GM23338 (cell line): ENCODE measurements at regions not wholly inside any gene's neighbourhood (a gene's known extent, or its start where the extent isn't known, plus 50 kb on each side); places are given as distances from the start of the nearest gene placed in this dataset.
A peak's percentile ranks its signal among the peaks of the same experiment; 100 is the strongest.

Experiments
- ATAC-seq: fragments of 200-7000 bp; cut with Tn5 transposase; 3 replicates; pipeline ENCODE4 v1.9.1; 2020
- DNase-seq: peaks from one replicate; pipeline ENCODE4 v3.0.0-alpha.2; 2015; ENCODE audit warnings: low spot score
- H2AFZ ChIP-seq: fragments of 200-600 bp; sonication (generic); 2 replicates; pipeline ENCODE4 v1.8.0; 2016; ENCODE audit warnings: antibody characterized with exemption, mild to moderate bottlenecking, moderate library complexity
- H3F3A ChIP-seq: fragments of 200-600 bp; sonication (generic); replicated peaks from 2 replicates; pipeline ENCODE4 v1.8.0; 2017; ENCODE audit warnings: antibody characterized with exemption, mixed run types, low read depth
- H3K27ac ChIP-seq: fragments of 200-600 bp; sonication (generic); 2 replicates; pipeline ENCODE4 v1.6.1; 2016; ENCODE audit warnings: low read depth
- H3K27me3 ChIP-seq: fragments of 200-600 bp; sonication (generic); 2 replicates; pipeline ENCODE4 v1.8.0; 2016; ENCODE audit warnings: mild to moderate bottlenecking, mixed run types, moderate library complexity; ENCODE audit not compliant: insufficient read depth
- H3K36me3 ChIP-seq: fragments of 200-600 bp; sonication (generic); 2 replicates; pipeline ENCODE4 v1.8.0; 2016; ENCODE audit warnings: mild to moderate bottlenecking; ENCODE audit not compliant: insufficient read depth
- H3K4me1 ChIP-seq: fragments of 200-600 bp; sonication (generic); 2 replicates; pipeline ENCODE4 v1.8.0; 2016; ENCODE audit warnings: mild to moderate bottlenecking, moderate library complexity; ENCODE audit not compliant: insufficient read depth
- H3K4me2 ChIP-seq: fragments of 200-600 bp; sonication (generic); 2 replicates; pipeline ENCODE4 v1.7.1; 2017; ENCODE audit warnings: mixed run types
- H3K4me3 ChIP-seq: fragments of 200-600 bp; sonication (generic); 2 replicates; pipeline ENCODE4 v1.6.1; 2016; ENCODE audit warnings: mixed run types
- H3K79me2 ChIP-seq: fragments of 200-600 bp; sonication (generic); replicated peaks from 2 replicates; pipeline ENCODE4 v1.8.0; 2017; ENCODE audit warnings: mild to moderate bottlenecking; ENCODE audit not compliant: insufficient read depth
- H3K9me2 ChIP-seq: fragments of 200-600 bp; sonication (generic); 2 replicates; pipeline ENCODE4 v1.8.0; 2017; ENCODE audit not compliant: insufficient read depth
- H4K20me1 ChIP-seq: fragments of 200-600 bp; sonication (generic); replicated peaks from 2 replicates; pipeline ENCODE4 v1.8.0; 2017; ENCODE audit warnings: mild to moderate bottlenecking; ENCODE audit not compliant: insufficient read depth
- H3K27ac Mint-ChIP-seq: 2 replicates; pipeline ENCODE4 v1.8.0; 2020; ENCODE audit warnings: inconsistent platforms, mild to moderate bottlenecking, moderate library complexity, mixed read lengths
- H3K27me3 Mint-ChIP-seq: 3 replicates; pipeline ENCODE4 v1.8.0; 2022; ENCODE audit warnings: low read depth, mild to moderate bottlenecking, moderate library complexity, mixed read lengths, inconsistent platforms; ENCODE audit not compliant: insufficient read depth, poor library complexity
- H3K36me3 Mint-ChIP-seq: 3 replicates; pipeline ENCODE4 v1.8.0; 2021; ENCODE audit warnings: low read depth, mild to moderate bottlenecking, inconsistent platforms, moderate library complexity, mixed read lengths
- H3K4me1 Mint-ChIP-seq: 3 replicates; pipeline ENCODE4 v1.8.0; 2020; ENCODE audit warnings: mild to moderate bottlenecking, inconsistent platforms, mixed read lengths
- H3K4me3 Mint-ChIP-seq: 3 replicates; pipeline ENCODE4 v1.8.0; 2021; ENCODE audit warnings: moderate library complexity, mild to moderate bottlenecking, inconsistent platforms, mixed read lengths
- H3K9me3 Mint-ChIP-seq: 3 replicates; pipeline ENCODE4 v1.8.0; 2020; ENCODE audit warnings: moderate library complexity, mild to moderate bottlenecking, inconsistent platforms, mixed read lengths
- CTCF ChIP-seq, 2 experiments: fragments of 200-600 bp in 1 of 2; sonication (generic) in 1 of 2; conservative IDR thresholded peaks; 2 replicates each; pipeline versions ENCODE4 v1.5.1 to v1.6.1; 2016 to 2017; ENCODE audit warnings: antibody characterized with exemption in 2 of 2, low read depth in 2 of 2, mild to moderate bottlenecking in 2 of 2, moderate library complexity in 1 of 2
- EZH2phosphoT487 ChIP-seq: fragments of 200-600 bp; sonication (generic); IDR thresholded peaks from one replicate; pipeline ENCODE4 v1.8.1; 2018; ENCODE audit warnings: antibody characterized with exemption; ENCODE audit not compliant: unreplicated experiment
- NANOG ChIP-seq: IDR thresholded peaks from 2 replicates; pipeline ENCODE4 v1.6.1; 2016; ENCODE audit warnings: antibody characterized with exemption, borderline replicate concordance
- POLR2AphosphoS5 ChIP-seq: IDR thresholded peaks from 2 replicates; pipeline ENCODE4 v1.6.1; 2016; ENCODE audit warnings: antibody characterized with exemption, low read depth
- TF ChIP-seq, protein P1 (sequence below): IDR thresholded peaks from one replicate; pipeline ENCODE4 v1.6.1; 2018; ENCODE audit warnings: antibody characterized with exemption; ENCODE audit not compliant: unreplicated experiment
- TF ChIP-seq, protein P2 (sequence below): fragments of 250-450 bp; sonication (Bioruptor Pico); IDR thresholded peaks from 2 replicates; pipeline ENCODE4 v1.5.0; 2020; ENCODE audit warnings: mild to moderate bottlenecking, moderate library complexity

DNA sequence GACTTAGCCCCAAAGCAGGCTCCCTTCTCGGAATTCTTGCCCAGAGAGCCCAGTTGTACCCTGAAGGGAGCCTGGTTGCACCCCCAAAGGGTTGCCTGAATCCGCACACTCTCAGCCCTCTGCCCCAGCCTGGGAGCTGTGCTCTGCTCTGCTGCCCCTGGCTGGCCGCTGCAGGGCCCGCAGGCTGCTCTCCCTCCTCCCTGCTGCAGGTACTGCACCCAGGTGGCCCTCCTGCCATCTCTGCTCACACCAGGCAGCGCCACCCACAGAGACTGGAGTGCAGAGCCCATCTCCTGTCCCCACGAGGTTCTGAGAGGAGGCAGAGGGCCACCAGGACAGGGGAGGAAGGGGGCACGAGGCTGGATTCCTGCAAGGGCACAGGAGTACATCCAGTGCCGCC, 134.2 kb upstream of the NSMCE3 start:
- H3F3A ChIP-seq: no peaks in the 10 kb centered on the region
- Mint-ChIP-seq H3K9me3 (no peaks in the 10 kb centered on the region), H3K27me3 (peaks cover 11% of the 10 kb centered on the region), H3K4me3 (no peak overlapping the region), H3K36me3 (no peaks in the 10 kb centered on the region), H3K4me1 (peaks cover 50% of the 10 kb centered on the region), H3K27ac (no peak overlapping the region)
- peak; percentile 96 for ATAC-seq
- H4K20me1 ChIP-seq: no peaks in the 10 kb centered on the region
- H3K79me2 ChIP-seq: no peaks in the 10 kb centered on the region
- H3K27ac ChIP-seq: no peak overlapping the region
- TF ChIP-seq CTCF (conservative IDR thresholded peaks at IDR 0.05; ENCODE audit: low read depth in 2 of 2): peak; percentile 40 to 70; a peak in 3 of 4 replicates
- TF ChIP-seq, protein P1, sequence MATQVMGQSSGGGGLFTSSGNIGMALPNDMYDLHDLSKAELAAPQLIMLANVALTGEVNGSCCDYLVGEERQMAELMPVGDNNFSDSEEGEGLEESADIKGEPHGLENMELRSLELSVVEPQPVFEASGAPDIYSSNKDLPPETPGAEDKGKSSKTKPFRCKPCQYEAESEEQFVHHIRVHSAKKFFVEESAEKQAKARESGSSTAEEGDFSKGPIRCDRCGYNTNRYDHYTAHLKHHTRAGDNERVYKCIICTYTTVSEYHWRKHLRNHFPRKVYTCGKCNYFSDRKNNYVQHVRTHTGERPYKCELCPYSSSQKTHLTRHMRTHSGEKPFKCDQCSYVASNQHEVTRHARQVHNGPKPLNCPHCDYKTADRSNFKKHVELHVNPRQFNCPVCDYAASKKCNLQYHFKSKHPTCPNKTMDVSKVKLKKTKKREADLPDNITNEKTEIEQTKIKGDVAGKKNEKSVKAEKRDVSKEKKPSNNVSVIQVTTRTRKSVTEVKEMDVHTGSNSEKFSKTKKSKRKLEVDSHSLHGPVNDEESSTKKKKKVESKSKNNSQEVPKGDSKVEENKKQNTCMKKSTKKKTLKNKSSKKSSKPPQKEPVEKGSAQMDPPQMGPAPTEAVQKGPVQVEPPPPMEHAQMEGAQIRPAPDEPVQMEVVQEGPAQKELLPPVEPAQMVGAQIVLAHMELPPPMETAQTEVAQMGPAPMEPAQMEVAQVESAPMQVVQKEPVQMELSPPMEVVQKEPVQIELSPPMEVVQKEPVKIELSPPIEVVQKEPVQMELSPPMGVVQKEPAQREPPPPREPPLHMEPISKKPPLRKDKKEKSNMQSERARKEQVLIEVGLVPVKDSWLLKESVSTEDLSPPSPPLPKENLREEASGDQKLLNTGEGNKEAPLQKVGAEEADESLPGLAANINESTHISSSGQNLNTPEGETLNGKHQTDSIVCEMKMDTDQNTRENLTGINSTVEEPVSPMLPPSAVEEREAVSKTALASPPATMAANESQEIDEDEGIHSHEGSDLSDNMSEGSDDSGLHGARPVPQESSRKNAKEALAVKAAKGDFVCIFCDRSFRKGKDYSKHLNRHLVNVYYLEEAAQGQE: no peak
- peaks cover 45% of the 10 kb centered on the region for H3K4me1 ChIP-seq
- H3K9me2 ChIP-seq: no peaks in the 10 kb centered on the region
- H3K36me3 ChIP-seq: no peaks in the 10 kb centered on the region
- H2AFZ ChIP-seq: no peak overlapping the region
- H3K27me3 ChIP-seq: no peaks in the 10 kb centered on the region
- H3K4me2 ChIP-seq: peak overlapping the region; percentile 37; the same call in 1 of the 2 replicates
- DNase-seq: peak; percentile 74
- H3K4me3 ChIP-seq: no peak overlapping the region

GRCh38 chr15:29401644-29402043, 132.0 kb upstream of the NSMCE3 start:
- Mint-ChIP-seq H3K27ac (no peak overlapping the region), H3K9me3 (no peaks in the 10 kb centered on the region), H3K4me1 (peaks cover 56% of the 10 kb centered on the region), H3K27me3 (peaks cover 11% of the 10 kb centered on the region), H3K36me3 (no peaks in the 10 kb centered on the region), H3K4me3 (no peak overlapping the region)
- H3K9me2 ChIP-seq: no peaks in the 10 kb centered on the region
- no peaks in the 10 kb centered on the region for H3K27me3 ChIP-seq
- H3K4me1 ChIP-seq: peaks cover 47% of the 10 kb centered on the region
- no peak overlapping the region for H2AFZ ChIP-seq
- peak overlapping the region; percentile 35; the same call in 1 of the 2 replicates for H3K27ac ChIP-seq
- H3K79me2 ChIP-seq: no peaks in the 10 kb centered on the region
- no peak overlapping the region for H3K4me3 ChIP-seq
- no peak for ATAC-seq
- peak overlapping the region; percentile 56 for H3K4me2 ChIP-seq
- H4K20me1 ChIP-seq: no peaks in the 10 kb centered on the region
- no peaks in the 10 kb centered on the region for H3F3A ChIP-seq
- no peaks in the 10 kb centered on the region for H3K36me3 ChIP-seq
- no peak for DNase-seq
- TF ChIP-seq, protein P2, sequence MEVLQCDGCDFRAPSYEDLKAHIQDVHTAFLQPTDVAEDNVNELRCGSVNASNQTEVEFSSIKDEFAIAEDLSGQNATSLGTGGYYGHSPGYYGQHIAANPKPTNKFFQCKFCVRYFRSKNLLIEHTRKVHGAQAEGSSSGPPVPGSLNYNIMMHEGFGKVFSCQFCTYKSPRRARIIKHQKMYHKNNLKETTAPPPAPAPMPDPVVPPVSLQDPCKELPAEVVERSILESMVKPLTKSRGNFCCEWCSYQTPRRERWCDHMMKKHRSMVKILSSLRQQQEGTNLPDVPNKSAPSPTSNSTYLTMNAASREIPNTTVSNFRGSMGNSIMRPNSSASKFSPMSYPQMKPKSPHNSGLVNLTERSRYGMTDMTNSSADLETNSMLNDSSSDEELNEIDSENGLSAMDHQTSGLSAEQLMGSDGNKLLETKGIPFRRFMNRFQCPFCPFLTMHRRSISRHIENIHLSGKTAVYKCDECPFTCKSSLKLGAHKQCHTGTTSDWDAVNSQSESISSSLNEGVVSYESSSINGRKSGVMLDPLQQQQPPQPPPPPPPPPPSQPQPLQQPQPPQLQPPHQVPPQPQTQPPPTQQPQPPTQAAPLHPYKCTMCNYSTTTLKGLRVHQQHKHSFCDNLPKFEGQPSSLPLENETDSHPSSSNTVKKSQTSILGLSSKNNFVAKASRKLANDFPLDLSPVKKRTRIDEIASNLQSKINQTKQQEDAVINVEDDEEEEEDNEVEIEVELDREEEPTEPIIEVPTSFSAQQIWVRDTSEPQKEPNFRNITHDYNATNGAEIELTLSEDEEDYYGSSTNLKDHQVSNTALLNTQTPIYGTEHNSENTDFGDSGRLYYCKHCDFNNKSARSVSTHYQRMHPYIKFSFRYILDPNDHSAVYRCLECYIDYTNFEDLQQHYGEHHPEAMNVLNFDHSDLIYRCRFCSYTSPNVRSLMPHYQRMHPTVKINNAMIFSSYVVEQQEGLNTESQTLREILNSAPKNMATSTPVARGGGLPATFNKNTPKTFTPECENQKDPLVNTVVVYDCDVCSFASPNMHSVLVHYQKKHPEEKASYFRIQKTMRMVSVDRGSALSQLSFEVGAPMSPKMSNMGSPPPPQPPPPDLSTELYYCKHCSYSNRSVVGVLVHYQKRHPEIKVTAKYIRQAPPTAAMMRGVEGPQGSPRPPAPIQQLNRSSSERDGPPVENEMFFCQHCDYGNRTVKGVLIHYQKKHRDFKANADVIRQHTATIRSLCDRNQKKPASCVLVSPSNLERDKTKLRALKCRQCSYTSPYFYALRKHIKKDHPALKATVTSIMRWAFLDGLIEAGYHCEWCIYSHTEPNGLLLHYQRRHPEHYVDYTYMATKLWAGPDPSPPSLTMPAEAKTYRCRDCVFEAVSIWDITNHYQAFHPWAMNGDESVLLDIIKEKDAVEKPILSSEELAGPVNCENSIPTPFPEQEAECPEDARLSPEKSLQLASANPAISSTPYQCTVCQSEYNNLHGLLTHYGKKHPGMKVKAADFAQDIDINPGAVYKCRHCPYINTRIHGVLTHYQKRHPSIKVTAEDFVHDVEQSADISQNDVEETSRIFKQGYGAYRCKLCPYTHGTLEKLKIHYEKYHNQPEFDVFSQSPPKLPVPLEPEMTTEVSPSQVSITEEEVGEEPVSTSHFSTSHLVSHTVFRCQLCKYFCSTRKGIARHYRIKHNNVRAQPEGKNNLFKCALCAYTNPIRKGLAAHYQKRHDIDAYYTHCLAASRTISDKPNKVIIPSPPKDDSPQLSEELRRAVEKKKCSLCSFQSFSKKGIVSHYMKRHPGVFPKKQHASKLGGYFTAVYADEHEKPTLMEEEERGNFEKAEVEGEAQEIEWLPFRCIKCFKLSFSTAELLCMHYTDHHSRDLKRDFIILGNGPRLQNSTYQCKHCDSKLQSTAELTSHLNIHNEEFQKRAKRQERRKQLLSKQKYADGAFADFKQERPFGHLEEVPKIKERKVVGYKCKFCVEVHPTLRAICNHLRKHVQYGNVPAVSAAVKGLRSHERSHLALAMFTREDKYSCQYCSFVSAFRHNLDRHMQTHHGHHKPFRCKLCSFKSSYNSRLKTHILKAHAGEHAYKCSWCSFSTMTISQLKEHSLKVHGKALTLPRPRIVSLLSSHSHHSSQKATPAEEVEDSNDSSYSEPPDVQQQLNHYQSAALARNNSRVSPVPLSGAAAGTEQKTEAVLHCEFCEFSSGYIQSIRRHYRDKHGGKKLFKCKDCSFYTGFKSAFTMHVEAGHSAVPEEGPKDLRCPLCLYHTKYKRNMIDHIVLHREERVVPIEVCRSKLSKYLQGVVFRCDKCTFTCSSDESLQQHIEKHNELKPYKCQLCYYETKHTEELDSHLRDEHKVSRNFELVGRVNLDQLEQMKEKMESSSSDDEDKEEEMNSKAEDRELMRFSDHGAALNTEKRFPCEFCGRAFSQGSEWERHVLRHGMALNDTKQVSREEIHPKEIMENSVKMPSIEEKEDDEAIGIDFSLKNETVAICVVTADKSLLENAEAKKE (CRISPR knock-in tag): no peak
- TF ChIP-seq EZH2phosphoT487 (no peak), POLR2AphosphoS5 (no peak), NANOG (no peak)
- TF ChIP-seq, protein P1: no peak
